Stimulated activated naive CD8-positive, alpha-beta T cell treated with anti-CD3 and anti-CD28 coated beads, Interleukin-15, amount 100 ng/mL, for 72 hours (primary cell): ENCODE measurements at regions not wholly inside any gene's neighbourhood (a gene's known extent, or its start where the extent isn't known, plus 50 kb on each side); places are given as distances from the start of the nearest gene placed in this dataset.

Source experiments
- ATAC-seq: fragments of 150-1000 bp; cut with Tn5 transposase; 2 replicates; pipeline ENCODE4 v1.10.0; 2021; ENCODE audit warnings: mild to moderate bottlenecking, moderate library complexity
- DNase-seq, 2 donors: peaks; one replicate each; pipeline ENCODE4 v3.0.0; 2021 to 2022
- H3K27ac Mint-ChIP-seq, 2 donors: one replicate each; pipeline ENCODE4 v1.8.0; 2022; ENCODE audit warnings: mild to moderate bottlenecking in 2 of 2, mixed read lengths in 2 of 2, moderate library complexity in 2 of 2
- H3K27me3 Mint-ChIP-seq: one replicate; pipeline ENCODE4 v1.8.0; 2022; ENCODE audit warnings: mixed read lengths
- H3K4me1 Mint-ChIP-seq: one replicate; pipeline ENCODE4 v1.8.0; 2022; ENCODE audit warnings: mild to moderate bottlenecking, mixed read lengths
- H3K4me3 Mint-ChIP-seq, 2 donors: one replicate each; pipeline ENCODE4 v1.8.0; 2022; ENCODE audit warnings: mild to moderate bottlenecking in 2 of 2, mixed read lengths in 2 of 2, moderate library complexity in 1 of 2
- H3K9me3 Mint-ChIP-seq, 2 donors: one replicate each; pipeline ENCODE4 v1.8.0; 2022; ENCODE audit warnings: mixed read lengths in 2 of 2

DNA sequence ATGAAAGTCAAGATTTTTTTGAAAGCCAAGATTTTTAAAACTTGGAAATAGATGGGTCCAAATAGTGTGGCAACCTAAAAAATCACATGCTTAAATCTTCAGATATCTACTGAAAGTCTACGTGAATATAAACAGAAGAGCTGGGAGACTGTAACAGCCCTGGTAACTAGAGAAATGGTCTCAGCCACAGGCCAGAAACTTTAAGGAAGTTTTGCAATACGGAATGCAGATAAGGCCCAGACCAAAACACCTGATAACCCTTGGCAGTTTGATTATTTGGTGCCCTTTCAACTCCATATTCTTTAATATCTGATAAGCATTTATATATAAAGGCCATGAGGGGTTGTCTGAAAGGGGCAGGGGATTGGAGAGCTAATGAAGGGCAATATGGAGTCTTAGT, 537.3 kb upstream of the TGFBR2 start:
- H3K4me3 Mint-ChIP-seq: no peak overlapping the region
- no peak for DNase-seq
- ATAC-seq: no peak
- no peaks in the 10 kb centered on the region for H3K27me3 Mint-ChIP-seq
- H3K4me1 Mint-ChIP-seq: peaks cover 10% of the 10 kb centered on the region
- peaks cover 8 to 11% of the 10 kb centered on the region in 2 donors for H3K9me3 Mint-ChIP-seq
- no peak overlapping the region for H3K27ac Mint-ChIP-seq

DNA sequence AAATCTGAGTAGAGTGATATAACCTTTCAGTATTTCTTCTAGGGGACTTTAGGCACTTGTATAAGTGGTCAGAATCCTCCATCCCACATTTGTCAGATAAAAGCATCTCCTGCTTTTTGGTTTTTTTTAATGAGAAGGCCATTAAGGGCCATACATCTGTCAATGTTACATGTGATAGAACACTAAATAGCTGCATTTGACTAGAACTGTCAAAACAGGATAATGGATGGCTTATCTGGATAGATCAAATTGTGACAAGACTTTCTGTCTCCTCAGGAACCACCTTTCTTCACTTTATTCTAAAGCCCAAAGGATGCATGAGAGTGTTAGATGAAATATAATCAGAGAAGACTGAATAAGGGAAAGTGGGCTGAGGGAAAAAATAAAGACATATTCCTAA, 533.4 kb upstream of the TGFBR2 start:
- DNase-seq (no peak), ATAC-seq (no peak)
- Mint-ChIP-seq H3K4me1 (peaks cover 19% of the 10 kb centered on the region), H3K27me3 (no peaks in the 10 kb centered on the region), H3K4me3 (no peak overlapping the region), H3K27ac (no peak overlapping the region), H3K9me3 (peaks cover 7 to 11% of the 10 kb centered on the region in 2 donors)

DNA sequence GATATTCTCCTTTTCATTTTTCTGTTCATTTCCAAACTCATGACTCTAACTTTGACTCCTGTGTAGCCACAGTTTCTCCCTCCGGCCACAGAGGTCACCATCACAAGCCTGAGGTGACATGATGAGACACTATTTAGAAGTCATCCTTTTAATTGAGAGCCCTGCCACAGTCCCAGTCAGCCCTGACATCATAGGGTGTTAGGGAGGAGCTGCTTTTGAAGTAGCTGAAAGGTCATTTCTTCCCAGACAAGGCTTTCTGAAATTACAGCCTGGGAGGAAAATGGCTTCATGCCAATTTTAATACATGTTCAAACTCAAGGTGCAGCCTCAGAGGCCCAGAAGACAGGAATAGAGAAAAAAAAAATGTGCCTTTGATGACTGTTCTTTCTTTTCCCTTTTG, 532.8 kb upstream of the TGFBR2 start:
- DNase-seq (no peak), ATAC-seq (peak; percentile 65)
- peaks cover 19% of the 10 kb centered on the region for H3K4me1 Mint-ChIP-seq
- no peak overlapping the region for H3K4me3 Mint-ChIP-seq
- peaks cover 7 to 11% of the 10 kb centered on the region in 2 donors for H3K9me3 Mint-ChIP-seq
- H3K27me3 Mint-ChIP-seq: no peaks in the 10 kb centered on the region
- H3K27ac Mint-ChIP-seq: no peak overlapping the region

DNA sequence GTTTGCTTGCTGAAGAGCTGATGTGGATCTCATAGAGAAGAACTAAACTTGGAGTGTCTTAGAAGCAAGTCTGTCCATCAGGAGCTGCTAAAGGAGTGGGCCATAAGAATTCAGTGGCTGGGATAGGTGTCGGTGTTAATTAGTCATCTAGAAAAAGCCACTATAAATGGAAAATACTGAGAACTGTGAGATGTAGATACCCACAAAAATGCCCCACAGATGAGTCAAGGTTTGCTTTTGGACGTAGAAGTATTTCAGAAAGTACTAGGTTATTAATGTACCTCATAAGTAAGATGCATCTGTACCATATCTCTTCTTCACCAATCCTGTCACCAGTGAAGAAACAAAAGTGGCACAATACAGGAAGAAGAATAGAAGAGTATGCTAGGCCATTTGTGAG, 530.9 kb upstream of the TGFBR2 start:
- H3K4me3 Mint-ChIP-seq: no peak overlapping the region
- no peaks in the 10 kb centered on the region for H3K27me3 Mint-ChIP-seq
- H3K27ac Mint-ChIP-seq: no peak overlapping the region
- ATAC-seq: peak; percentile 61
- peaks cover 7 to 11% of the 10 kb centered on the region in 2 donors for H3K9me3 Mint-ChIP-seq
- peaks cover 19% of the 10 kb centered on the region for H3K4me1 Mint-ChIP-seq
- no peak for DNase-seq

DNA sequence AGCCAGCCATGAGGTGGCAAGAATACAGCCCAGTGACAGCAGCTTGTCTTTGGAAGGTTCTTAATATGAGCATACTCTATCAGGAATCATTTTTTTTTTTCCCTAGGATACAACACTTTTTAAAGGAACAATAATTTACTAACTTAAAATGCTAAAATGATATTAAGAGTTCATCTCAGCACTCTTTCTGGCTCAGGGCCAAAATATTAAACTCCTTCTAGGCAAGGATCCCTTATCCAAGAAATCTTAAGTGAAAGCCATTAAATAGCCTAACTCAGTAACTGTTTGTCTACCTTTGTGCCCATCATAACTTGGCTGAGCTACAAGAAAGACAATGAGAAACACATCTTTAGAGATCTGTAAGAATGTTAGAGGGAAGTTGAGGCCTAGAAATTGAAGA, 529.5 kb upstream of the TGFBR2 start:
- no peak overlapping the region for H3K4me3 Mint-ChIP-seq
- ATAC-seq: no peak
- peaks cover 7 to 11% of the 10 kb centered on the region in 2 donors for H3K9me3 Mint-ChIP-seq
- peaks cover 19% of the 10 kb centered on the region for H3K4me1 Mint-ChIP-seq
- H3K27me3 Mint-ChIP-seq: no peaks in the 10 kb centered on the region
- no peak for DNase-seq
- no peak overlapping the region for H3K27ac Mint-ChIP-seq

DNA sequence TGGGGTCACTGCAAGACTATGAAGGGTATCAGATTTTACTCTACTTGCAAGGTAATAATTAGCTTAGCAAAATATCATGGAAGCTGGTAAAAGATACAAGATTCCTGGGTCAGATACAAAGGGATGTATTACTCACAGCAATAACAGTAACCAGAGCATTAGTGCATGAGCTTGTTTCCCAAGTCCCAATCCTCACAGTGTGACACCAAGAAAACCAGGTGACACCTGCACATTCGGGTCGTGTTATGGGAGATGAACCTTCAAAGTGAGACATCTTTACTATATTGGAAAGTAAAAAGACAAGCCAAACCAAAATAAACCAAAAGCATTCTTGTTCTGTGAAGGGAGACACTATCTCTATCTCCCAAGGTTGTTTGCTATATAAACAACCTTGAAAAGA, 528.7 kb upstream of the TGFBR2 start:
- Mint-ChIP-seq H3K4me3 (no peak overlapping the region), H3K27ac (no peak overlapping the region), H3K4me1 (peaks cover 19% of the 10 kb centered on the region), H3K27me3 (no peaks in the 10 kb centered on the region), H3K9me3 (peaks cover 7 to 11% of the 10 kb centered on the region in 2 donors)
- DNase-seq (no peak), ATAC-seq (no peak)

DNA sequence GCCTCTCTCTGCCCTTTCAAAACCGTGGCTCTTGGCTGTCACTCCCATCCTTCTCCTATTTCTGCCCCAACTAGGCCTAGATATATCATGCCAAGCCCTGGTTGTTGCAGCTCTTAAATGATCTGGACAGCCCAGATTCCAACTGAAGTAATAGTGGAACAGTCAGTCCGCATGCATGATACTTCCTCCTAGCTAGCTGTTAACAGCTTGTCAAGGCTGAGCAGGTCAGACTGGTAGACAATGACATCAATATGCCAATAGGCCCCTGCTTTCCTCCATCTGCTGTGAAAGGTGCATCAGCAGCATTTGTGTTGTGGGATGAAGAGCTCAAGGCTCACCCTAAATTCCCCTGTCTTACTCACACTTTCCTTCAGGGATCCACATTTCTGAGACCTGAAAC, 527.7 kb upstream of the TGFBR2 start:
- Mint-ChIP-seq H3K4me3 (no peak overlapping the region), H3K27ac (no peak overlapping the region), H3K27me3 (no peaks in the 10 kb centered on the region), H3K4me1 (peaks cover 11% of the 10 kb centered on the region), H3K9me3 (peaks cover 7 to 11% of the 10 kb centered on the region in 2 donors)
- DNase-seq (no peak), ATAC-seq (no peak)

DNA sequence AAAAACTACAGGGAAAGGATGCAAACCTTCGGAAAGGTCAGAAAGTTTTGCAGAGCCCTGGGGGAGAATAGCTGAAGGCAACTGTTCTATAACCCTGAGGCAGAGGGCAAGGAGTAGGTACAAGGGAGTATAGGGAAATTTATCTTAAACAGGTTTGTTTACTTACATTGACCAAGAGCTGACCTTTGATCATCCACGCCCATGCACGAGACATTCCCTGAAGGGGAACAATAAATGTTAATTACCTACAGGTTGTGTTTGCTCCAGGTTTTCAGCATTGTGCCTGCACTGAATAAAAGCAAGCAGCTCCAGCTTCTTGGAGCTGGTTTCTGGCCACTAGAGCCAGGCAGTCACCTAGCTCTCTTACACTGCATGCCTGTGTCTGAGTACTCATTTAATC, 524.5 kb upstream of the TGFBR2 start:
- Mint-ChIP-seq H3K27me3 (no peaks in the 10 kb centered on the region), H3K4me3 (no peak overlapping the region), H3K27ac (no peak overlapping the region), H3K9me3 (no peaks in the 10 kb centered on the region), H3K4me1 (peaks cover 14% of the 10 kb centered on the region)
- ATAC-seq (no peak), DNase-seq (no peak)

DNA sequence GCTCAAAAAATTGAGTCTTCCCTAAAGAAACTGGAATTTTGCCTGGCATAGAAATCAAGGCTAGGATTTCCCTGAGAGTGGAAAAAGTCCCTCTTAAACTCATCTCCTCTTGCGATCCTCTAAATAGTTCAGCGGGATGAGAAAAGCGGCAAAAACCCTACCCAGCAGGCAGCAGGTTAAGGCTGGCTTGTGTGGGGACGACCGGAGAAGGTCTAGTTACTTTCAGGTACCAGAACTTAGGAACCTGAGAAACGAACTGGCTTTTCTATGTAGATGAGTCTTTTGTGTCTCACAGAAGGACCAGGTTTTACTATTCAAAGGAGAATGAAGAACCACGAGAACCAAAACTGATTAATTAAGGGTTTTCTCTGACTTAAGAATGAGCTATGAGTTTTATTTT, 523.7 kb upstream of the TGFBR2 start:
- DNase-seq: no peak
- H3K27ac Mint-ChIP-seq: no peak overlapping the region
- H3K9me3 Mint-ChIP-seq: no peaks in the 10 kb centered on the region
- H3K4me3 Mint-ChIP-seq: no peak overlapping the region
- H3K27me3 Mint-ChIP-seq: peaks cover 4% of the 10 kb centered on the region
- no peak for ATAC-seq
- peaks cover 14% of the 10 kb centered on the region for H3K4me1 Mint-ChIP-seq

DNA sequence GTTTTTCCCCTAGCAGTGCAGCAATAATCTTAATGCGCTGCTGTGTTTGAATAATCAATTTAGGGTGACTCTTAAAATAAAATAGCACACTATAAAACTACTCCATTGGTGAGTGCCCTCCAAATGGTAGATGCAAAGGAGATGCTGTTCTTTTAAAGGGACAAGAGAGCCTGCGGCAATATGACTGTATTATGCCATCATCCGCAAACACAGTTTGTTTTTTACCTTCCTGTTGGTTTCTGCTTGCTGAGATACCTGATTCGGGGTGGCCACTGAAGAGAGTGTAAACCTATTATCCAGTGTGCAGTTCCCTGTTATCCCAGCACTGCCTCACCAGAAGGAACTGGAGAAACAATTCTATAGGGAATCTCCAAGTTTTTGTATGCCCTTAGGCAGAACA, 523.1 kb upstream of the TGFBR2 start:
- no peak overlapping the region for H3K27ac Mint-ChIP-seq
- no peaks in the 10 kb centered on the region for H3K9me3 Mint-ChIP-seq
- ATAC-seq (no peak), DNase-seq (no peak)
- peaks cover 7% of the 10 kb centered on the region for H3K27me3 Mint-ChIP-seq
- H3K4me3 Mint-ChIP-seq: no peak overlapping the region
- H3K4me1 Mint-ChIP-seq: peaks cover 14% of the 10 kb centered on the region

DNA sequence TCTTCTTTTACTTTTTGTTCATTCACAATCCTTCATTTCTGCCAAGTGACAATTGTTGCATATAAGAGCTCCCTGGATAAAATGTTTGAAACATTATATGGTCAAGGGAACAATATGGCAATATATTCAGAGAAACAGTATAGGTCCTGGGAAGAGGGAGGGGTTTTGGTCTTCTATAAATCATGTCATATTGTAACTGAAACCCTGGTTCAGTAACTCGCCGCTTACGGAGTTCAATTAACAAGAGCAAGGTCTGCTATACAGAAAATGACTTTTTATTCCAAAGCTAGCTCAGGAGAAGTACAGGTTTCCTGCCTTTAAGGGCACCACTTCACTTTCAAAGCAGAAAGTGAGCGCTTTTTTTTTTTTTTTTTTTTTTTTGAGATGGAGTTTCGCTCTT, 522.1 kb upstream of the TGFBR2 start:
- ATAC-seq: no peak
- Mint-ChIP-seq H3K4me3 (no peak overlapping the region), H3K27me3 (peaks cover 7% of the 10 kb centered on the region), H3K27ac (no peak overlapping the region), H3K4me1 (peaks cover 14% of the 10 kb centered on the region), H3K9me3 (no peaks in the 10 kb centered on the region)
- DNase-seq: no peak

DNA sequence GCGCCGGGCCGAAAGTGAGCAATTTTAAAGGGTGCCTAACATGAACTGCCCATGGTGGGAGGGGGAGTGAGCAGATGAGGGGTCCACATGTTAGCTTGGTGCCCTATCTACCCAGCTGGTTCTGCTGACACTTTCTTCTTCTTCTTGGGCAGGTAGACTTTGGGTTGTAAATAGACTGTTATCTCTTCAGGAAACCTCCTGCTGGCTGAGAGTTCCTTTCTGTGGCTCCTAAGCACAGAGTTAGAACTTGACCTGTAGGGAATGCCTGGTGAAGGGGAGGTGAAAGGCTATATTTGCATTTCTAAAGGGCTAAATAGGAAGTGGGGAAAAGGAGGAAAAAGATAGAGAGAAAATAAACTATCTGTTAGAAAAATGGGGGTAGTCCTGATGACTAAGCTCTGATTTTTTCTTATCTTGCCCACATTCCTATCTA, 521.4 kb upstream of the TGFBR2 start:
- Mint-ChIP-seq H3K9me3 (no peaks in the 10 kb centered on the region), H3K4me1 (peaks cover 14% of the 10 kb centered on the region), H3K27me3 (peaks cover 7% of the 10 kb centered on the region), H3K27ac (no peak overlapping the region), H3K4me3 (no peak overlapping the region)
- DNase-seq: no peak
- no peak for ATAC-seq

DNA sequence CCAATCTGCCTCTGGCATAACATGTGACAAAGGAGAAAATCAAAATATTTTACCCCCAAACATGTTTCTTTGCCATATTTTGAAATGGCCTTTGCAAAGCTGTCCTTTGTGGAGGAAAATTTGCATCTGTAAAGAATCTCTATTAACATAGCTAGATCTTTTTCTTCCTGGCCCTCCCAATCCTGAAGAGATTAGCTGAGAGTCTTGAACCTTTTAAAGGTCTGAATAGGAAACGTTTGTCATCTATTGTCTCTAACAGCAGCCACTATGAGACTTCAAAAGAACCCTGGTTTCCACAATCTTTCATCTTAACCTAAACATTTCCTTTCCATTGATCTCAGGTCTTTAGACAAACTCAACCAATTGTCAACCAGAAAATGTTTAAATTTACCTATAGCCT, 520.9 kb upstream of the TGFBR2 start:
- H3K4me3 Mint-ChIP-seq: no peak overlapping the region
- DNase-seq (no peak), ATAC-seq (no peak)
- H3K27ac Mint-ChIP-seq: no peak overlapping the region
- H3K4me1 Mint-ChIP-seq: peaks cover 14% of the 10 kb centered on the region
- no peaks in the 10 kb centered on the region for H3K9me3 Mint-ChIP-seq
- peaks cover 7% of the 10 kb centered on the region for H3K27me3 Mint-ChIP-seq

DNA sequence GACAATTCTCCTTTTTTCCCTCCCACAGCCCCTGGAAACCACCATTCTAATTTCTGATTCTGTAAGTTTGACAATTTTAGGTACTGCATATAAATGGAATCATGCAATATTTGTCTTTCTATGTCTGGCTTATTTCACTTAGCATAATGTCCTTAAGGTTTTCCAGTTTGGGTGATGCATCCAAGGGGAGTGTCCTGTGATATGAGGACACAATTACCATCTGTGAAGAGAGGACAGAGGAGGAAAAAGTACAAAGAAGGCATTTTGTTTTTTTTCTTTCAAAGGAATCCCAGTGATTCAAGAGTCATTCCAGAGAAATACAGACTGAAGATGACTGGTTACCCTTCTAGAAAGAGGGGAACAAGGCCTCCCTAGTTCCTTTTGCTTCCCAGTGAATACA, 514.7 kb upstream of the TGFBR2 start:
- ATAC-seq (no peak), DNase-seq (no peak)
- Mint-ChIP-seq H3K4me3 (no peak overlapping the region), H3K4me1 (no peaks in the 10 kb centered on the region), H3K27me3 (peaks cover 7% of the 10 kb centered on the region), H3K27ac (no peak overlapping the region), H3K9me3 (peaks cover 4 to 7% of the 10 kb centered on the region in 2 donors)

DNA sequence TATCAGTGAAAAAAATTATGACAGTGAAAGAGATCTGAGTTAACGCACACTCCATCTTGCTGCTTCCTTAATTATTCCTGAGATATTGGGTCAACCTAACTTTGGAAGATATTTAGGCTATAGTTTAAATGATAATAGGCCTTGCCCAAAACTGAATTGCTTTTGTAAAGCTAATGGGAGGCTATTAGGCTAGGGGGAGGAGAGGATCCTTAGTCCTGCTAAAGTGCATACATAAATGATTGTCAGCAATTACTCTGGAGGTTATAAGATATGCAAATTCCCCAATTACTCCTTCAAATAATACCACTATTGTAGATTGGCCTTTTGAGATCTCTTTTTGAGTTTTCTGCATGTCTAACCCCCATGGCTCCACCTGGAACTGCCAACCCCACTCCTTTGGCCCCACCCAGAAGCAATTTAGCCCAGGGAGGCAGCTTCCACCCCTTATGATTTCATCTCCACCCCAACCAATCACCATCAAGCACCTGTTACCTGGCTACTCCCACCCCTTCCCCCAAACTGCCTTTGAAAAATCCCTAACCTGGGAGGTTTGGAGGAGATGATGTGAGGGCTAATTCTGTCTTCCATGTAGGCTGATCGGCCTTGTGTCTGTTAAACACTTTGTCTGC, 509.3 kb upstream of the TGFBR2 start:
- DNase-seq (no peak), ATAC-seq (no peak)
- Mint-ChIP-seq H3K9me3 (peaks cover 7 to 9% of the 10 kb centered on the region in 2 donors), H3K4me3 (no peak overlapping the region), H3K27me3 (no peaks in the 10 kb centered on the region), H3K4me1 (peaks cover 10% of the 10 kb centered on the region), H3K27ac (no peak overlapping the region)

DNA sequence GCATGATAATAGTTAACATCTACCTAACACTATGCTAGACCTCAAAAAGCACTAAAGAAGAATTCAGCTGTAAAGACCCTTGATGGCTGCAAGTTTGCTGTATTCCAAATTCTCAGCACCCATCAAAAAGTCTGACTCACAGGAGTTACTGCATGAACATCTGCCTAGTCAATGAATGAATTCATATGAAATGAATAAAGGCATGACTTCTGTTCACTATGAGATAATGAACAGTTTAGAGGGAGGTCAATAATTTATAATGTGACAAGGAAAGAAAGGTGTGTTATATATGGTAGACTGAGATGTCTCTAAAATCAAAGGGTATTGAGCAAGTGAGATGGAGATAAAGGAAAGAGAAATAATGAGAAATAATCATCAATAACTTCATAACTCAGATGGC, 508.2 kb upstream of the TGFBR2 start:
- Mint-ChIP-seq H3K9me3 (peaks cover 7 to 9% of the 10 kb centered on the region in 2 donors), H3K4me3 (no peak overlapping the region), H3K27ac (no peak overlapping the region), H3K27me3 (no peaks in the 10 kb centered on the region), H3K4me1 (peaks cover 10% of the 10 kb centered on the region)
- DNase-seq: no peak
- no peak for ATAC-seq
